Ovary (tissue), 3 donors: ENCODE measurements at regions not wholly inside any gene's neighbourhood (a gene's known extent, or its start where the extent isn't known, plus 50 kb on each side); places are given as distances from the start of the nearest gene placed in this dataset.

Source experiments
- CTCF ChIP-seq, 3 donors: fragments of 450-650 bp in 2 of 3; fragments of 200-600 bp in 1 of 3; IDR thresholded peaks; one replicate each; pipeline versions ENCODE4 v1.5.1 to v1.8.0; 2016 to 2022; ENCODE audit warnings: antibody characterized with exemption in 3 of 3, mild to moderate bottlenecking in 1 of 3
- POLR2A ChIP-seq: fragments of 450-650 bp; IDR thresholded peaks from one replicate; pipeline ENCODE4 v1.6.1; 2017; ENCODE audit warnings: antibody characterized with exemption, mild to moderate bottlenecking, moderate library complexity
- donor health status: DM: no; HTN: no; CAD: no.

- TF ChIP-seq CTCF (IDR thresholded peaks at IDR 0.05) (no peak), POLR2A (no peak)
Measured at GRCh38 chr4:64829749-64830148, 420.5 kb upstream of the TECRL start.
